ENCODE measurements at regions not wholly inside any gene's neighbourhood (a gene's known extent, or its start where the extent isn't known, plus 50 kb on each side); places are given as distances from the start of the nearest gene placed in this dataset.

GRCh38 chr3:137061186-137061585 lies 103.4 kb downstream of the IL20RB start:
- DNase-seq (ENCODE audit: low read depth in 1 of 2, low spot score in 1 of 2) = no peak
- TF ChIP-seq JUND (IDR thresholded peaks at IDR 0.05; ENCODE audit: low read depth) = no peak
- in situ Hi-C loops (cut with HindIII; ENCODE audit: low pct_unique_long_range_greater_than_20kb, low sequenced_read_pairs) = no loop called here

- DNase-seq (ENCODE audit: low read depth in 1 of 2, low spot score in 1 of 2) = no peak
- in situ Hi-C loops (cut with HindIII; ENCODE audit: low pct_unique_long_range_greater_than_20kb, low sequenced_read_pairs) = no loop called here
- TF ChIP-seq JUND (IDR thresholded peaks at IDR 0.05; ENCODE audit: low read depth) = no peak
These were observed 104.5 kb downstream of the IL20RB start for GRCh38 chr3:137062250-137062649.

- no peak for TF ChIP-seq JUND (IDR thresholded peaks at IDR 0.05; ENCODE audit: low read depth)
- peak; percentile 34 to 84 for DNase-seq (ENCODE audit: low read depth in 1 of 2, low spot score in 1 of 2)
- in situ Hi-C loops (cut with HindIII; ENCODE audit: low pct_unique_long_range_greater_than_20kb, low sequenced_read_pairs) = no loop called here
These were observed 107.6 kb downstream of the IL20RB start for GRCh38 chr3:137065381-137065780.

- DNase-seq (ENCODE audit: low read depth in 1 of 2, low spot score in 1 of 2) = peak in 1 of 2 experiments; percentile 63
- in situ Hi-C loops (cut with HindIII; ENCODE audit: low pct_unique_long_range_greater_than_20kb, low sequenced_read_pairs) = no loop called here
- TF ChIP-seq JUND (IDR thresholded peaks at IDR 0.05; ENCODE audit: low read depth) = no peak
These were observed 108.3 kb downstream of the IL20RB start for GRCh38 chr3:137066092-137066491.

GRCh38 chr3:137071104-137071503 lies 113.3 kb downstream of the IL20RB start:
- TF ChIP-seq JUND (IDR thresholded peaks at IDR 0.05; ENCODE audit: low read depth) = no peak
- in situ Hi-C loops (cut with HindIII; ENCODE audit: low pct_unique_long_range_greater_than_20kb, low sequenced_read_pairs) = no loop called here
- DNase-seq (ENCODE audit: low read depth in 1 of 2, low spot score in 1 of 2) = peak in 1 of 2 experiments; percentile 38

- no peak for TF ChIP-seq JUND (IDR thresholded peaks at IDR 0.05; ENCODE audit: low read depth)
- no peak for DNase-seq (ENCODE audit: low read depth in 1 of 2, low spot score in 1 of 2)
- in situ Hi-C loops (cut with HindIII; ENCODE audit: low pct_unique_long_range_greater_than_20kb, low sequenced_read_pairs) = no loop called here
These were observed 117.2 kb downstream of the IL20RB start for GRCh38 chr3:137075020-137075419.

- no peak for TF ChIP-seq JUND (IDR thresholded peaks at IDR 0.05; ENCODE audit: low read depth)
- in situ Hi-C loops (cut with HindIII; ENCODE audit: low pct_unique_long_range_greater_than_20kb, low sequenced_read_pairs) = no loop called here
- no peak for DNase-seq (ENCODE audit: low read depth in 1 of 2, low spot score in 1 of 2)
These were observed 120.3 kb downstream of the IL20RB start for GRCh38 chr3:137078040-137078439.

- TF ChIP-seq JUND (IDR thresholded peaks at IDR 0.05; ENCODE audit: low read depth) = no peak
These were observed 121.8 kb downstream of the IL20RB start for GRCh38 chr3:137079571-137079970.

GRCh38 chr3:137081711-137082110 lies 123.9 kb downstream of the IL20RB start:
- in situ Hi-C loops (cut with HindIII; ENCODE audit: low pct_unique_long_range_greater_than_20kb, low sequenced_read_pairs) = no loop called here
- DNase-seq (ENCODE audit: low read depth in 1 of 2, low spot score in 1 of 2) = no peak
- no peak for TF ChIP-seq JUND (IDR thresholded peaks at IDR 0.05; ENCODE audit: low read depth)

More at GRCh38 chr3:137079571-137079970, 121.8 kb downstream of the IL20RB start:
- no peak for DNase-seq (ENCODE audit: low read depth in 1 of 2, low spot score in 1 of 2)
- in situ Hi-C loops (cut with HindIII; ENCODE audit: low pct_unique_long_range_greater_than_20kb, low sequenced_read_pairs) = no loop called here

GRCh38 chr3:137082763-137083162 lies 125.0 kb downstream of the IL20RB start:
- in situ Hi-C loops (cut with HindIII; ENCODE audit: low pct_unique_long_range_greater_than_20kb, low sequenced_read_pairs) = no loop called here
- DNase-seq (ENCODE audit: low read depth in 1 of 2, low spot score in 1 of 2) = no peak
- no peak for TF ChIP-seq JUND (IDR thresholded peaks at IDR 0.05; ENCODE audit: low read depth)

GRCh38 chr3:137083332-137083731 lies 125.5 kb downstream of the IL20RB start:
- in situ Hi-C loops (cut with HindIII; ENCODE audit: low pct_unique_long_range_greater_than_20kb, low sequenced_read_pairs) = no loop called here
- no peak for TF ChIP-seq JUND (IDR thresholded peaks at IDR 0.05; ENCODE audit: low read depth)
- DNase-seq (ENCODE audit: low read depth in 1 of 2, low spot score in 1 of 2) = no peak

GRCh38 chr3:137084586-137084985 lies 126.8 kb downstream of the IL20RB start:
- in situ Hi-C loops (cut with HindIII; ENCODE audit: low pct_unique_long_range_greater_than_20kb, low sequenced_read_pairs) = no loop called here
- DNase-seq (ENCODE audit: low read depth in 1 of 2, low spot score in 1 of 2) = peak in 1 of 2 experiments; percentile 42
- no peak for TF ChIP-seq JUND (IDR thresholded peaks at IDR 0.05; ENCODE audit: low read depth)

- in situ Hi-C loops (cut with HindIII; ENCODE audit: low pct_unique_long_range_greater_than_20kb, low sequenced_read_pairs) = no loop called here
- DNase-seq (ENCODE audit: low read depth in 1 of 2, low spot score in 1 of 2) = no peak
- TF ChIP-seq JUND (IDR thresholded peaks at IDR 0.05; ENCODE audit: low read depth) = no peak
These were observed 139.6 kb downstream of the IL20RB start for GRCh38 chr3:137097386-137097785.

- DNase-seq (ENCODE audit: low read depth in 1 of 2, low spot score in 1 of 2) = no peak
- no peak for TF ChIP-seq JUND (IDR thresholded peaks at IDR 0.05; ENCODE audit: low read depth)
- in situ Hi-C loops (cut with HindIII; ENCODE audit: low pct_unique_long_range_greater_than_20kb, low sequenced_read_pairs) = no loop called here
These were observed 140.1 kb downstream of the IL20RB start for GRCh38 chr3:137097852-137098251.

Measured in T47D (cell line).